ENCODE measurements at regions not wholly inside any gene's neighbourhood (a gene's known extent, or its start where the extent isn't known, plus 50 kb on each side); places are given as distances from the start of the nearest gene placed in this dataset.

- no peak for TF ChIP-seq CTCF (IDR thresholded peaks at IDR 0.05)
- no peak for DNase-seq (ENCODE audit: low spot score in 2 of 2)
- Histone ChIP-seq H3K27ac (no peak overlapping the region), H3K36me3 (no peaks in the 10 kb centered on the region), H3K9me3 (peaks cover 0 to 14% of the 10 kb centered on the region in 2 donors), H3K4me1 (no peaks in the 10 kb centered on the region), H3K27me3 (no peaks in the 10 kb centered on the region), H3K4me3 (no peak overlapping the region)
- intact Hi-C loops (cut with DNase I), result no loop called here
Observed at GRCh38 chr6:155614606-155615005, 159.0 kb upstream of the NOX3 start.

DNA sequence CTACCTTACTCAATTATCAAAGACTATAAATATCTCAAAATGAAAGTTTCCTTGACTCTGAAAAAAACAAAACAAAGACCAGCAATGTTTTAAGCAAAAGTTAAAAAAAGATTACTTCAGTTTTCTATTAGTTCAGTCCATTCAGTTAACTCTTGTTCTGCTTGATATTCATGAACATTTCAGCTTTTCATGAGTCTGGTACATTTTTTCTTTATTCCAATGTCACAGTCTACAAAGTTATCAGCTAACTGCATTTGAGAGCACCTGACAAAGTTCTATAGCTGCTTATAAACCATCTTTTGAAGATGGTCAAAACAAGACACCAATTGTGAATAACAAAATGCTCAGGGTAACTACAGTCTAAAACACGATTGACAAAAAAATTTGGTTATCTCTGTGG is 156.1 kb upstream of the NOX3 start:
- Histone ChIP-seq H3K27me3 (no peaks in the 10 kb centered on the region), H3K4me3 (no peak overlapping the region), H3K9me3 (peaks cover 0 to 14% of the 10 kb centered on the region in 2 donors), H3K4me1 (no peaks in the 10 kb centered on the region), H3K36me3 (no peaks in the 10 kb centered on the region), H3K27ac (no peak overlapping the region)
- intact Hi-C loops (cut with DNase I), result no loop called here
- DNase-seq (ENCODE audit: low spot score in 2 of 2), result no peak
- TF ChIP-seq CTCF (IDR thresholded peaks at IDR 0.05), result no peak

GRCh38 chr6:155604991-155605390 is 149.4 kb upstream of the NOX3 start:
- no peak for TF ChIP-seq CTCF (IDR thresholded peaks at IDR 0.05)
- H3K4me1 ChIP-seq, result no peaks in the 10 kb centered on the region
- H3K9me3 ChIP-seq, result no peaks in the 10 kb centered on the region
- intact Hi-C loops (cut with DNase I), result no loop called here
- no peak overlapping the region for H3K4me3 ChIP-seq
- no peaks in the 10 kb centered on the region for H3K36me3 ChIP-seq
- no peak for DNase-seq (ENCODE audit: low spot score in 2 of 2)
- H3K27ac ChIP-seq, result no peak overlapping the region
- no peaks in the 10 kb centered on the region for H3K27me3 ChIP-seq

GRCh38 chr6:155599561-155599960 is 143.9 kb upstream of the NOX3 start:
- no peak overlapping the region for H3K27ac ChIP-seq
- H3K4me1 ChIP-seq, result no peaks in the 10 kb centered on the region
- no peak for TF ChIP-seq CTCF (IDR thresholded peaks at IDR 0.05)
- no peaks in the 10 kb centered on the region for H3K27me3 ChIP-seq
- no peaks in the 10 kb centered on the region for H3K36me3 ChIP-seq
- DNase-seq (ENCODE audit: low spot score in 2 of 2), result no peak
- no peaks in the 10 kb centered on the region for H3K9me3 ChIP-seq
- no peak overlapping the region for H3K4me3 ChIP-seq
- intact Hi-C loops (cut with DNase I), result no loop called here

DNA sequence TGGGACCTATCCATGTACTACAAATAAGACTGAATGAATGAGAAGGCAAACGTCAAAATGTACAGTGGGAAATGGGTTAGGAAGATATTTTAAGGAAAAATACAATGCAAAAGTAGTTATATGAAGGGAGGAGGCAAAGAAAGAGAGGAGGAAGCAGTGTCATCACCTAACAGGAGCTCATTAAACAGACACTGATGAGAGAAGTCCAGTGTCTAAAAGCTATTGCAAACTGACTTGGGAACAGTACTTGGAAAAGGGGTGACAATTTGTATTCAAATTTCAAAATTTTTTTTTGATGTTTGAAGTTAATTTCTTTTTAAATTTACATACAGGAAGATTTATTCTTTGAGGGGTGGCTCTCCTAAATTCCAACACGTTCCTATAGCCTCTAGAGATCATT is 143.5 kb upstream of the NOX3 start:
- Histone ChIP-seq H3K27me3 (no peaks in the 10 kb centered on the region), H3K27ac (no peak overlapping the region)

More for the DNA sequence above, 143.5 kb upstream of the NOX3 start:
- no peak for DNase-seq (ENCODE audit: low spot score in 2 of 2)
- no peak for TF ChIP-seq CTCF (IDR thresholded peaks at IDR 0.05)
- intact Hi-C loops (cut with DNase I), result no loop called here
- no peaks in the 10 kb centered on the region for H3K36me3 ChIP-seq
- H3K4me1 ChIP-seq, result no peaks in the 10 kb centered on the region
- H3K9me3 ChIP-seq, result no peaks in the 10 kb centered on the region
- H3K4me3 ChIP-seq, result no peak overlapping the region

All from ascending aorta (tissue), 2 donors.